NB4 (cell line): ENCODE measurements at regions not wholly inside any gene's neighbourhood (a gene's known extent, or its start where the extent isn't known, plus 50 kb on each side); places are given as distances from the start of the nearest gene placed in this dataset.
A peak's percentile ranks its signal among the peaks of the same experiment; 100 is the strongest.

Experiments
- DNase-seq: peaks from one replicate; pipeline ENCODE4 v3.0.0; 2010; ENCODE audit warnings: low read depth
- H3K4me3 ChIP-seq: one replicate; pipeline ENCODE4 v1.5.1; 2011; ENCODE audit warnings: mild to moderate bottlenecking, low read depth, low read length, moderate library complexity
- MYC ChIP-seq: IDR thresholded peaks from 2 replicates; pipeline ENCODE4 v1.6.1; 2011; ENCODE audit warnings: low read depth, low read length
- POLR2A ChIP-seq: IDR thresholded peaks from 2 replicates; pipeline ENCODE4 v1.6.1; 2011; ENCODE audit warnings: mild to moderate bottlenecking; ENCODE audit not compliant: insufficient read length; ENCODE audit errors: extremely low read depth
- TF ChIP-seq, protein P1 (sequence below): IDR thresholded peaks from one replicate; pipeline ENCODE4 v1.5.1; 2012; ENCODE audit warnings: low read depth, low read length
- TF ChIP-seq, protein P2 (sequence below): IDR thresholded peaks from 2 replicates; pipeline ENCODE4 v1.6.1; 2011; ENCODE audit warnings: low read depth, low read length

DNA sequence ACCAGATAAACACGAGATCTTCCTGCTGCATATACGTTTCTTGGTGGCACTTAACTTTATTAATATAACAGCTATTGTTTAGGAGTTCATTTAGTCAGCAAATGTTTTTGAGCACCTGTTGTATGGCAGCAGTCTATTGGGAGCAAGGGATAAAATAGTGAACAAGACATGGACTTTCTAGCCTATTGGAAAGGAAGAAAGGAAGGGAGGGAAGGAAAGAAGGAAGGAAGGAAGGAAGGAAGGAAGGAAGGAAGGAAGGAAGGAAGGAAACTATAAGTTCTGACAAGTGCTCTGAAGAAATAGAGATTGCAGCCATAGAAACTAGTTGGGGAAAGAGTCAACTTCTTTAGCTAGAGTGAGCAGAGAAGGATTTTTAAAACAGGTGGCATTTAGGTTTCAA, 149.1 kb upstream of the STARD13 start:
- TF ChIP-seq, protein P1, sequence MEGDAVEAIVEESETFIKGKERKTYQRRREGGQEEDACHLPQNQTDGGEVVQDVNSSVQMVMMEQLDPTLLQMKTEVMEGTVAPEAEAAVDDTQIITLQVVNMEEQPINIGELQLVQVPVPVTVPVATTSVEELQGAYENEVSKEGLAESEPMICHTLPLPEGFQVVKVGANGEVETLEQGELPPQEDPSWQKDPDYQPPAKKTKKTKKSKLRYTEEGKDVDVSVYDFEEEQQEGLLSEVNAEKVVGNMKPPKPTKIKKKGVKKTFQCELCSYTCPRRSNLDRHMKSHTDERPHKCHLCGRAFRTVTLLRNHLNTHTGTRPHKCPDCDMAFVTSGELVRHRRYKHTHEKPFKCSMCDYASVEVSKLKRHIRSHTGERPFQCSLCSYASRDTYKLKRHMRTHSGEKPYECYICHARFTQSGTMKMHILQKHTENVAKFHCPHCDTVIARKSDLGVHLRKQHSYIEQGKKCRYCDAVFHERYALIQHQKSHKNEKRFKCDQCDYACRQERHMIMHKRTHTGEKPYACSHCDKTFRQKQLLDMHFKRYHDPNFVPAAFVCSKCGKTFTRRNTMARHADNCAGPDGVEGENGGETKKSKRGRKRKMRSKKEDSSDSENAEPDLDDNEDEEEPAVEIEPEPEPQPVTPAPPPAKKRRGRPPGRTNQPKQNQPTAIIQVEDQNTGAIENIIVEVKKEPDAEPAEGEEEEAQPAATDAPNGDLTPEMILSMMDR: no peak
- TF ChIP-seq, protein P2, sequence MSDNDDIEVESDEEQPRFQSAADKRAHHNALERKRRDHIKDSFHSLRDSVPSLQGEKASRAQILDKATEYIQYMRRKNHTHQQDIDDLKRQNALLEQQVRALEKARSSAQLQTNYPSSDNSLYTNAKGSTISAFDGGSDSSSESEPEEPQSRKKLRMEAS: no peak
- TF ChIP-seq MYC: no peak
- TF ChIP-seq POLR2A: no peak
- H3K4me3 ChIP-seq: no peak overlapping the region
- DNase-seq: no peak

DNA sequence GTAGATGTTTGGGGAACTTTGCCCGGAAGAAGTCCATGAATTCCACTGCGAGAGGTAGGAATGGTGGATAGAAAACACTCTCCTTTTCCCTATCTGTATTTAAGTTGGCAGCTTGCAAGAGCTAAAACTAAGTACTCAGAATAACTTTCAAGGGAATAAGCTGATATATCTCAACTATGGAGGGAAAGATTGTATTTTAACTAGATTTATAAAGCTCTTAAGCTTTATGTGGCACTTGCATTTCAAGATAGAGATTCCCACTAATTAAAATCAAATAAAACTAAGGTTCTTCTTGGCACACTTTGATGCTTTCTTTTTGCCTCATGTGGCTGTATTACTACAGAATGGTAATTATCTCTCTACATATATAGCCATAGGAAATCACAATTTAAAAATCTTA, 149.7 kb upstream of the STARD13 start:
- no peak overlapping the region for H3K4me3 ChIP-seq
- TF ChIP-seq, protein P1: no peak
- TF ChIP-seq, protein P2: no peak
- DNase-seq: no peak

DNA sequence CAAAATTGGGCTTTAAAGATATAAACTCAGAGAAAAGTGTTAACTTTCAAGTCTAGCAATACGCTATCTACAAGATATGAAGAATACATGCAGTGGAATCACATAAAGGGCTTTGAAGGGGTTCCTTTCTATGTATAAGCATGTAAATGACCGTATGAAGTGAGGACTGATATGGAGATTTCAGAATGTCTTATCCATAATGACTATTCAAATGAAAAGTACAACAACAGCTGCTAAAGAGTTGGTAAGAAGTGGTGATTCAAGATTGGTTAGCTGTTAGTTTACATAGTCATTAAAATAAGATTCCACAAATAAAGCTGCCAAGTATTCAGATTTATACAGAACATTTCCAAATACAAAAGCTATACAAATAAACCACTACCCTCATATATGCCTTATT, 153.4 kb upstream of the STARD13 start:
- TF ChIP-seq MYC (no peak), POLR2A (no peak)
- TF ChIP-seq, protein P1: no peak
- TF ChIP-seq, protein P2: no peak
- no peak for DNase-seq
- no peak overlapping the region for H3K4me3 ChIP-seq

DNA sequence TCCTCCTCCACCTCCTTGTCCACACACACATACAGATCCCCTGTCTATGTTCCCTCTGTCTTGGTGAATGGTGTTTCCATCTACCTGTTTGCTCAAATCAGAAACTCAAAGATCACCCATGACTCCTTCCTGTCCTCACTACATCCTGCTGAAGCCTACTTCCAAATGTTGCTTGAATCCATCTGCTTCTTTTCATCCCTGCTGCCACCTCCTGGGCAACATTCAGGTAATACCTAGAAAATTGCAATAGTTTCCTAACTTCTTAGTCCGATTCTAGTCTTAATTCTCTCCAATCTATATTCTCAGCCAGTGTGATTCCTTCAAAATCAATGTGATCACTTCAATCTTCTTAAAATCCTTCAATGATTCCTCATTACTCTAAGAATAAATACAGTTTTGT, 155.5 kb upstream of the STARD13 start:
- no peak overlapping the region for H3K4me3 ChIP-seq
- peak; percentile 19 for DNase-seq
- TF ChIP-seq POLR2A (no peak), MYC (no peak)
- TF ChIP-seq, protein P1: no peak
- TF ChIP-seq, protein P2: no peak

DNA sequence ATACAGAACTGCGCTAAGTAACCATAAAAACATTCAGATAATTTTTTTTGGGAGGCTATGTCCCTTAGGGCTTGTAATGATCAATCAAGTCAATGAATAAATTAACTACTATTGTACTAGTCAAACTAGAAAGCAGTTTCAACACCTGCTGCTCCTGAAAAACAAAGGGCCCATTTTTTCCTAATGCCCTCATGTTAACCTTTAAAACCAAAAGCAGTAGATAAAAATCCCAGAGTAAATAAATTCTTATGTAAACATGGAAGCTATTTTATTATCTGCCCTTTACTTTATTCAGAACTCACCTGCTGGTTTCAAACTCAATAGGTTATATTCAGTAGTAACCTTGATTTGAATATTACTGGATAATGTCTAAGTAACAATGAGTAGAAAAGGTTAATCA, 159.5 kb upstream of the STARD13 start:
- TF ChIP-seq, protein P2: no peak
- TF ChIP-seq MYC: no peak
- DNase-seq: no peak
- no peak overlapping the region for H3K4me3 ChIP-seq

DNA sequence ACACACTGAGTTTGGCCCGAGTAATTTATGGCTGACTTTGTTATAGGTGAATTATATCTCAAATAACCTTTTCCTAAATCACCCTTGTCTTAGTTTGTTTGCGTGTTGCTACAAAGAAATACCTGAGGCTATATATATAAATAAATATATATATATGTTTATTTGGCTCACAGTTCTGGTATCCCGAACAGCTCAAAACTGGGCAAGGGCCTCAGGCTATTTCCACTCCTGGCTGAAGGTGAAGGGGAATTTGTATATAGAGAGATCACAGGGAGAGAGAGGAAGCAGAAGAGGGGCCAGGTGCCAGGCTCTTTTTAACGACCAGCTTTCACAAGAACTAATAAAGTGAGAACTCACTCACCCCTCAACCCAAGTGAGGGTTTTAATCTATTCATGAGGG, 159.9 kb upstream of the STARD13 start:
- DNase-seq: no peak
- no peak overlapping the region for H3K4me3 ChIP-seq
- TF ChIP-seq MYC (no peak), POLR2A (no peak)
- TF ChIP-seq, protein P2: no peak
- TF ChIP-seq, protein P1: no peak
